Spleen (tissue), 7 donors: ENCODE measurements at regions not wholly inside any gene's neighbourhood (a gene's known extent, or its start where the extent isn't known, plus 50 kb on each side); places are given as distances from the start of the nearest gene placed in this dataset.

Source experiments
- CTCF ChIP-seq, 11 experiments: fragments of 200-600 bp in 7 of 11; fragments of 450-650 bp in 4 of 11; sonication (generic) in 4 of 11; IDR thresholded peaks in 8 of 11; conservative IDR thresholded peaks in 3 of 11; 1 replicate in 7 of 11; 2 replicates in 4 of 11; pipeline versions ENCODE4 v1.4.0 to v1.8.0; 2016 to 2021; ENCODE audit warnings: antibody characterized with exemption in 11 of 11, inconsistent platforms in 4 of 11, mild to moderate bottlenecking in 1 of 11
- POLR2A ChIP-seq, 3 donors: fragments of 450-650 bp; IDR thresholded peaks; one replicate each; pipeline ENCODE4 v1.5.1; 2017; ENCODE audit warnings: antibody characterized with exemption in 3 of 3, mild to moderate bottlenecking in 1 of 3
- donor health status: DM: no; HTN: no; CAD: no; lungs with moderate emphysema.
- donor health status: DM: no; HTN: no; CAD: no.
- donor health status: DM: no; HTN: no; CAD: no.

- TF ChIP-seq CTCF (IDR thresholded peaks at IDR 0.05 in 8 of 11, conservative IDR thresholded peaks at IDR 0.05 in 3 of 11) = no peak
- TF ChIP-seq POLR2A (IDR thresholded peaks at IDR 0.05) = no peak
These were observed 302.6 kb upstream of the ARID1B start for GRCh38 chr6:156474507-156475120.
